Liver (tissue), 3 donors: ENCODE measurements at regions not wholly inside any gene's neighbourhood (a gene's known extent, or its start where the extent isn't known, plus 50 kb on each side); places are given as distances from the start of the nearest gene placed in this dataset.

ENCODE experiments used
- RAD21 ChIP-seq, 2 donors: IDR thresholded peaks; 2 replicates each; pipeline ENCODE4 v1.6.1; 2016; ENCODE audit warnings: antibody characterized with exemption in 2 of 2, mild to moderate bottlenecking in 2 of 2
- SP1 ChIP-seq: IDR thresholded peaks from 2 replicates; pipeline ENCODE4 v1.6.1; 2018; ENCODE audit warnings: antibody characterized with exemption, mild to moderate bottlenecking
- TF ChIP-seq, protein P1 (sequence below): fragments of 150-350 bp; IDR thresholded peaks from 2 replicates; pipeline ENCODE4 v1.5.1; 2017; ENCODE audit warnings: improper control_type of control experiment, low read depth, low read length; ENCODE audit not compliant: missing input control
- TF ChIP-seq, protein P2 (sequence below): IDR thresholded peaks from 2 replicates; pipeline ENCODE4 v1.6.1; 2016; ENCODE audit warnings: antibody characterized with exemption
- TF ChIP-seq, protein P3 (sequence below): IDR thresholded peaks from 2 replicates; pipeline ENCODE4 v1.6.1; 2016; ENCODE audit warnings: antibody characterized with exemption
- donor health status: healthy.
- donor health status: healthy.

DNA sequence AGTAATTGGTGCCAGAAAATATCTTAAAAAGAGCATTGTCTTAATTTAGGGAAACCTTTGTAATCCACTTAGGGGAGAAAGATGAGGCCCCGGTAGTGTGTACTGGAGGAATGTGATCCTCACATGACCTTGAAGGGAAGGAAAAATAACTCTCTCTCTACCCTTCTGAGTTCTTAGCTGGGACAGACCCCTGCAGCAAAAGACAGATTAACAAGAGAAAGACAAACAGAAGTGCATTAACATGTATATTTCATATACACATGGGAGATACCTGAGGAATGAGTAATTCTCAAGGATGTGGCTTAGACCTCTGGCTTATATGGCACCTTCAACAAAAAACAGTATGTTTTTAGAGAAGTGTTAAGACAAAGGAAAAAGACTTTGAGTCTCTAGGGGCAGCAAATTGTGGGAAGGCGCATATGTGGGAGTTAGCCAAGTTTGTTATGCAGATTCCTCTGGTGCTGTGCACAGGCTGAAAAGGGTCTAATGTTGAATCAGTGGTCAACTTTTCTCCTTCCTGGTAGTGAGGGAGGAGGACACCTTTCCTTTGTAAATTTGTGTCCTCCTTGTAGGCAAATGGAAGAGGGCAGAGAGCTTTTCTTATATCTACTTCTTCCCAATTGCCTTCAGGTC, 138.8 kb downstream of the LRRC70 start:
- TF ChIP-seq, protein P1, sequence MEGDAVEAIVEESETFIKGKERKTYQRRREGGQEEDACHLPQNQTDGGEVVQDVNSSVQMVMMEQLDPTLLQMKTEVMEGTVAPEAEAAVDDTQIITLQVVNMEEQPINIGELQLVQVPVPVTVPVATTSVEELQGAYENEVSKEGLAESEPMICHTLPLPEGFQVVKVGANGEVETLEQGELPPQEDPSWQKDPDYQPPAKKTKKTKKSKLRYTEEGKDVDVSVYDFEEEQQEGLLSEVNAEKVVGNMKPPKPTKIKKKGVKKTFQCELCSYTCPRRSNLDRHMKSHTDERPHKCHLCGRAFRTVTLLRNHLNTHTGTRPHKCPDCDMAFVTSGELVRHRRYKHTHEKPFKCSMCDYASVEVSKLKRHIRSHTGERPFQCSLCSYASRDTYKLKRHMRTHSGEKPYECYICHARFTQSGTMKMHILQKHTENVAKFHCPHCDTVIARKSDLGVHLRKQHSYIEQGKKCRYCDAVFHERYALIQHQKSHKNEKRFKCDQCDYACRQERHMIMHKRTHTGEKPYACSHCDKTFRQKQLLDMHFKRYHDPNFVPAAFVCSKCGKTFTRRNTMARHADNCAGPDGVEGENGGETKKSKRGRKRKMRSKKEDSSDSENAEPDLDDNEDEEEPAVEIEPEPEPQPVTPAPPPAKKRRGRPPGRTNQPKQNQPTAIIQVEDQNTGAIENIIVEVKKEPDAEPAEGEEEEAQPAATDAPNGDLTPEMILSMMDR, result no peak
- TF ChIP-seq RAD21 (IDR thresholded peaks at IDR 0.05), result no peak
- TF ChIP-seq, protein P2, sequence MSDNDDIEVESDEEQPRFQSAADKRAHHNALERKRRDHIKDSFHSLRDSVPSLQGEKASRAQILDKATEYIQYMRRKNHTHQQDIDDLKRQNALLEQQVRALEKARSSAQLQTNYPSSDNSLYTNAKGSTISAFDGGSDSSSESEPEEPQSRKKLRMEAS, result no peak
- TF ChIP-seq SP1, result no peak
- TF ChIP-seq, protein P3, sequence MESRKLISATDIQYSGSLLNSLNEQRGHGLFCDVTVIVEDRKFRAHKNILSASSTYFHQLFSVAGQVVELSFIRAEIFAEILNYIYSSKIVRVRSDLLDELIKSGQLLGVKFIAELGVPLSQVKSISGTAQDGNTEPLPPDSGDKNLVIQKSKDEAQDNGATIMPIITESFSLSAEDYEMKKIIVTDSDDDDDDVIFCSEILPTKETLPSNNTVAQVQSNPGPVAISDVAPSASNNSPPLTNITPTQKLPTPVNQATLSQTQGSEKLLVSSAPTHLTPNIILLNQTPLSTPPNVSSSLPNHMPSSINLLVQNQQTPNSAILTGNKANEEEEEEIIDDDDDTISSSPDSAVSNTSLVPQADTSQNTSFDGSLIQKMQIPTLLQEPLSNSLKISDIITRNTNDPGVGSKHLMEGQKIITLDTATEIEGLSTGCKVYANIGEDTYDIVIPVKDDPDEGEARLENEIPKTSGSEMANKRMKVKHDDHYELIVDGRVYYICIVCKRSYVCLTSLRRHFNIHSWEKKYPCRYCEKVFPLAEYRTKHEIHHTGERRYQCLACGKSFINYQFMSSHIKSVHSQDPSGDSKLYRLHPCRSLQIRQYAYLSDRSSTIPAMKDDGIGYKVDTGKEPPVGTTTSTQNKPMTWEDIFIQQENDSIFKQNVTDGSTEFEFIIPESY, result no peak
